Stimulated activated CD4-positive, alpha-beta T cell treated with anti-CD3 and anti-CD28 coated beads, Interleukin-4, amount 100 ng/mL, for 1 hour (primary cell): ENCODE measurements at regions not wholly inside any gene's neighbourhood (a gene's known extent, or its start where the extent isn't known, plus 50 kb on each side); places are given as distances from the start of the nearest gene placed in this dataset.
"Not testable (repeated sequence)": the region's sequence is repeated elsewhere in the genome, so short reads cannot be mapped to it uniquely, and the experiment has no call there.

Experiments
- DNase-seq: peaks from one replicate; pipeline ENCODE4 v3.0.0-alpha.2; 2020

GRCh38 chr17:70375813-70376770 is 206.8 kb downstream of the KCNJ2 start:
- no peak for DNase-seq

DNA sequence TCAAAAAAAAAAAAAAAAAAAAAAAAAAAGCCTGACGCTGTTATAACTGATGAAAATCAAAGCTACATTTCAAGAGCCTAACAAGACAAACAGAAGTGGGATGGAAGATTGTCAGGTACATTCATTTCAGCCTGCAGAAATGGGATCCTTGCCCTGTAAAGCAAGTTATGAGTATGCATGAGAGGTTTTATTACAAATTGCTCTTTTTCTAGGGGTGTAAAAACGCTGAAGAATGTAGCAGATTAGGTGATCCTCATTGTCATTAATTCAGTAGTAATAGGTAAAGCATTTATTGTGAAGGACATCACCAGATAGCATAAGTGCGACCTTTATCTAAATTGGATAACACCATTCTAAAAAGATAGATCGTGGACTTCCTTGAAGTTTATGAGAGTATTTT is 208.3 kb downstream of the KCNJ2 start:
- no peak for DNase-seq

- DNase-seq = no peak
Measured at GRCh38 chr17:70378076-70378475, 208.7 kb downstream of the KCNJ2 start.

DNA sequence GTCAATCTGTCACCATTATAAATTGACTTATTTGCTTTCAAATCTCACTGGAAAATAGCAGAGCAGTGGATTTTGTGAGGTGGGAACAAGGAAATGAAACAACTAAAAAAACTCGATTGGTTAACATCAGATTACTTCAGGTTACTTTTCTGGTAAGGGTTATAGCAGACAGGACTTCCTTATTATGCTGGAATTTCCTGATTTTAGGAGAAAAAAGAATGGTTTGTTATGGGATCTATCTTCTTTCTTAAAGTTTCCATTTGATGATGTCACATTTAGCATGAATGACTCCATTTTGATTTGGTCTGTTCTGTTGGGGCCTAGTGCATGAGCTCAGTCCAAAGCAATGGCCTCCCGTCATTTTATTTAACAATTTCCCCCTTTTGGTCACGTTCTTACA is 210.6 kb downstream of the KCNJ2 start:
- no peak for DNase-seq

- not testable (repeated sequence) for DNase-seq
Measured at GRCh38 chr17:70381916-70382315, 212.6 kb downstream of the KCNJ2 start.

DNA sequence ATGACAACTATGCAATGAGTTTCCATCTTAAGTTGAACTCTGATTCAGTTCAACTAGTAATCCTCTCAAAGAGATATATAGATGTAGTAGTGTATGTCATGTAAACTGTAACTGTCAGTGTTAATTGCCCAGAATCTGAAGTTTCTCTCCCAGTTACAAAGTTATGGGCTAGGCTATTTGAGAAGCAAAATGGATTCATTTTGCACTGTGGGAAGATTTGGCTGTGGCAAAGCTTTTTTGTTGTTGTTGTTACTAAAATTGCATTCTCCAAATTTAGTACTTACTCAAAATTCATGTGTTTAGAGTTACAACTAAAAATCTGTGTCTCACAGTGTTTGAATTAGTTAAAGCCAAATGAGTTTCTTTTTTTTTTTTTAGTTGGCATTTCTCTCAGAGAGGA is 219.0 kb downstream of the KCNJ2 start:
- DNase-seq = no peak

GRCh38 chr17:70389232-70389757 is 220.0 kb downstream of the KCNJ2 start:
- not testable (repeated sequence) for DNase-seq

DNA sequence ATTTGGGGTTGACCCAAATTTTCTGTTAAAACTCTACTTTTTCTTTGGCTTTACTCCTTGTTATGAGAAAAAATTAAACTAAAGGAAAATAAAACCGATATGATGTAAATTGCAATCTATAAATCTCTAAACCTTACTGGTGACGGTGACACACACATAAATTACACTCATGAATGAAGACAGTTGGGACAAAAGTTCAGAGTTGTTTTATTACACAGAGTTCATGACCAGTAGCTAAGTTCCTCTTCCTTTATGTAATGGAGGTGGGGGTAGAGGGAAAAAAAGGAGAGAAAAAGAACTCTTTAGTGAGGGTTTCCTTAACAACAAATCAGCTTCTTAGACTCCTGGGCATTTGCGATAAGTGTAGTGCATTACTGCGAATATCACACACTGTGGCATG is 220.7 kb downstream of the KCNJ2 start:
- no peak for DNase-seq

- DNase-seq = no peak
Measured at GRCh38 chr17:70394473-70395232, 225.3 kb downstream of the KCNJ2 start.

GRCh38 chr17:70405492-70406220 is 236.3 kb downstream of the KCNJ2 start:
- DNase-seq = no peak

- DNase-seq = no peak
Measured at GRCh38 chr17:70407506-70407905, 238.2 kb downstream of the KCNJ2 start.

DNA sequence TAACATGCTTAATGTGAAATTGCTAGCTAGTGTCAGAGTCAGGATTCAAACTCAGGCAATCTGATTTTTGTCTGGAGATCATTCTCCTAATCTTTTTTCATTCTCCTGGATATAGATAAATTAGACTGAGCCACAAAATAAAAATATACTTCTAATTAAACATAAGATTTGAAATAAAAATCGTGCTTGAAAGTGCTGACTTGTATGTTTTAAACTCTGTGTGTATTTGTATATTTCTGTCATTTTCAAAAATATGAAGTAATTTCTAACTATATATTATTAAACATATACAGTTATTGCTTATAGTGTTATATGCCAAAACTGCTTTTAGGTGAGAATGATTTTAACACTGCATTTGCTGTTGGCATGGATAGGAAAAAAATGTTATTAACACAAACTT is 239.4 kb downstream of the KCNJ2 start:
- DNase-seq = no peak

DNA sequence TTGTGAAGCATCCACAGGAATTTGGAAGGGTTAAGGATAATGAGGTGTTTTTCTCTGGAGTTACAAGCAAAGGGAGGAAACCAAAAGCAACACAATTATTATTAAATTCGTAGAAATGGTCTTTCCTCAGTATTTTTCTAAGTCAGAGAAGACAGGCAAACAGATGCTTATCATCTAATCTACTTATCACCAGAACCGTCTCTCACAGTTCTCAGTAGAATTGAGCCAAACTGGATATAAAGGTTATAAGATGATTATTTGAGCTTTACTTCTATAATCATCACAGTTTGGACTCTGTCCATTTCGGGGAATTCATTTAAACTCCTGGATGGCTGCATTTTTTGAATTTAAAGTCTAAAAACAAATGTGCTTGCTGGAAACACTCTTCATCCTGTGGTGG is 245.0 kb downstream of the KCNJ2 start:
- no peak for DNase-seq

- no peak for DNase-seq
Measured at GRCh38 chr17:70420861-70421445, 251.6 kb downstream of the KCNJ2 start.

DNA sequence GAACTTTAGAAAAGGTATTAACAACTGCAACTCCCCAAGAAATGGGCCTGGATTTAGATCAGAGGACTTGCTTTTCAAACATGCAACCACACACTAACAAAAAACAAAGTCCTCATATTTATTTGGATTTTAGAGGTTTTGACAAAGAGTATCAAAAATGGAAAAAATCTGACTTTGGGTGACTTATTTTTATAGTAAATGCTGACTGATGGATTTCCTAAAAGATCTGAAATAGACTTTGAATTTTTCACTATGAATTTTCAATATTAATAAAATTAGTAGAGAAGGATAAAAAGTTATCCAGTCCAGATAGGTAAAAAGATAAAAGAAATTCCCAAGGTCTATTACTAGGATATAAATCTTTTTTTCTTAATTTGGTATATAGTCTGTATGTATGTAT is 253.5 kb downstream of the KCNJ2 start:
- DNase-seq = no peak

DNA sequence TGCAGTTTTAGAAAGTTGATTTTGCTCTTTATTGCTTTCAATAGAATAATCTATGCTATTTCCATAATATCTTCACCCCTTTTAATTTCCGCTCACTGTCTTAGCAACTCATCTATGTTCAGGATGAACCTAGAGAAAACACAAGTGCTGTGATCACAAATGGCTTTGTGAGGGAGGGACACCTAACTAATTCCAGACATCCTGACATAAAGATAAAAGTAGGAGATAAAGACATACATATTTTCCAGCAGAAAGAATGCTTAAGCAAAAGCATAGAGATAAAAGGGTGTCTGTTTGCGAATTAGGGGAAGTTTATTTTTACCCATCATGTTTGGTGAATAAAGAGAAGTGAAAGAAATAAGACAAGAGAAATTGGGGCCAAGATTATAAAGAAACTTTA is 254.2 kb downstream of the KCNJ2 start:
- no peak for DNase-seq

- DNase-seq = no peak
Measured at GRCh38 chr17:70426752-70427151, 257.4 kb downstream of the KCNJ2 start.

DNA sequence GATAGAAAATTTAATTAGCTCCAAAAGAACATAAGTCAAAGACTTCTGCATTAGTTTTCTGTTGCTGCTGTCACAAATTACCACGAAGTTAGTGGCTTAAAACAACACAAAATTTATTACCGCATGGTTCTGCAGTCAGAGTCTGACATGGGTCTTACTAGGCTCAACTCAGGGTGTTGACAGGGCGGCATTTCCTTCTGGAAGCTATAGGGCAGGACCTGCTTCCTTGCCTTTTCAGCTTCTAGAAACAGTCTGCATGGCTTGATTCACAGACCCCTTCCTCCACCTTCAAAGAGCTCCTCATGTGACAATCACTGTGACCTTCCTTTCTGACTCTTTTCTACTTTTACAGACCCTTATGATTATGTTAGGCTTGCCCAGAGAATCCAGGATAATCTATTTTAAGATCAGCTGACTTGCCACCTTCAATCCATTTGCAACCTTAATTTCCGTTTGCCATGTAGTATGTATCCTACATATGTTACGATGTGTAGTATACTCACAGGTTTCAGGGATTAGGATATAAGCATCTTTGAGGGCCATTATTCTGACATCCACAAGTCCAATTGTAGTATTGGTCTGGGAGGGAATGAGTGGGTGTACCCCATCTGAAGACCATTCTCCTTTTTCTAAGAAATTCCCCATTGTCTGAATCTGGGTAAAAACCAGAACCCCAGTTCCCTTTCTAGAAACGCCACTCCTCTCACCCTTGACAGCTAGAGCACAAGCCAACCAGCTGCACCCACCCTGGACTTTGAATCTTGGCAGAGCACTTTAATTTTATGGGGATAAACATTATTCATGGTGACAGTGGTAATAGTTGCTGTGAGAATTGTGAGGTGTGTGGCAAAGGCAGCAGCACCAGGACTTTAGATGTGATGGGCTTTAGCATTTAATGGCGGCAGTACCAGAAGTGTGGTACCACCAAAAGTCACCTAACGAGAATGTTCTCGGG is 265.5 kb downstream of the KCNJ2 start:
- DNase-seq = no peak

DNA sequence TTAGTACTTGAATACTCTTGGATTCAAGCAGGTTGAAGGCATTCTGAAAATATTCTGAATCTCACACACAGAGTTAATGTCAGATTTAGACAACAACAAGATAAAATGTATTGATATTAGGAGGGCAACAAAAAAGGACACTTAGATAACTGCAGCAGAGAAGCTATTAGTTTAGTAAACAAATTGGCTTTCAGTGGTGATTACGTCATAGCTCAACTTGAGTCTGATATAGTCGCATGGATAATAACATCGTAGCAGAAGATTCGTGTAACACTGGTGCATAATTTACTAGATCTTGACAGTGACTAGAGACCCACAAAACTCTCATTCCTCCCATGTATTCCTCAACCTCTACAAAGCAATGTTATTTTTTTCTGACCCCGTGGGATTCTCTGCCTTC is 268.3 kb downstream of the KCNJ2 start:
- no peak for DNase-seq

GRCh38 chr17:70446446-70446845 is 277.1 kb downstream of the KCNJ2 start:
- no peak for DNase-seq

DNA sequence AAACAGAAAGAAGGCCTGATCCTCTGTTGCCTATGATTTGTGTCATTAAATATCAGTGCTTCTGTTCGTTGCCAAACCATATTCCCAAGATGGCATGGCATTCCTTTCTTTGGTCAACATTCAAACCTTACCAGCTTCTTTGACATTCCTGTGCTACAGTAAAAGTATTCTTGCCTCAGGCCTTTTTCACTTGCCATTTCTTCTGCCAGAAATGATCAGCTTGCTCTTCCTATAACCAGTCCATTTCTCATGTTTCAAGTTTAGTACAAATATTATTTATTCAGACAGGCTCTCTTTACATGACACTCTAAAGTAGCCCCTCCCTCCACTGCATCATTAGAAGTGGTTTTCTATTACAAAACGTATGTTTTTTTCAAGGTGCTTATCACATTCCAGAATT is 278.3 kb downstream of the KCNJ2 start:
- no peak for DNase-seq

DNA sequence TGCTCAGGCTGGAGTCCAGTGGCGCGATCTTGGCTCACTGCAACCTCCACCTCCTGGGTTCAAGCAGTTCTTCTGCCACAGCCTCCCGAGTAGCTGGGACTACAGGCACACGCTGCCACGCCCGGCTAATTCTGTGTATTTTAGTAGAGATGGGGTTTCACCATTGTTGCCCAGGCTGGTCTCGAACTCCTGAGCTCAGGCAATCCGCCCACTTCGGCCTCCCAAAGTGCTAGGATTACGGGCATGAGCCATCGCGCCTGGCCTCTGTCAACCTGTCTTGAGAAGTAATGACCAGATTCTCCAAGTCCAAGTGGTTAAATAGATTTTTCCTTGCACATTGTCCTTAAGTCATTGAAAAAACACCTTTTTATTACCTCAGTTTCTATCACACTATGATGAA is 283.7 kb downstream of the KCNJ2 start:
- not testable (repeated sequence) for DNase-seq
